ENCODE measurements at regions not wholly inside any gene's neighbourhood (a gene's known extent, or its start where the extent isn't known, plus 50 kb on each side); places are given as distances from the start of the nearest gene placed in this dataset.

DNA sequence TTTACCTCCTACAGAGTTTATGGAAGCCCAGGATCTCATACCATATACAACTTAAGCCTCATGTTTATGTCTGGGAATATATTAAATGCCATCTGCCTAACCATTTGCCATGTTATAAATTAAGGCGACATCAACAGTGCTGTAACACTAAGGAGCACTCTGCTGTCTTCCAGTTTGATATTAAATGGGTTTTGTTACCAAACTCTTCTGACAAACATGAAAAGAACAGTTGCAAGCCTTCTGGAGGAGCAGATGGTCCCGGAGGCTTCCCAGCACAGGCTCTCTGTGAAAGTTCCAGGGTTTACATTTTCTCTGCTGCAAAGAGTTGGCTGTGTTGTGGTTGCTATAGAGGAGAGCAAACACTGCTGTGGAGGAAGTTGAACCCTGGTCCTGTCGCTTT is 545.3 kb upstream of the SALL1 start:
- TF ChIP-seq EP300 (IDR thresholded peaks at IDR 0.05; ENCODE audit: borderline replicate concordance) (no peak), YY1 (IDR thresholded peaks at IDR 0.05; ENCODE audit: low read depth) (no peak), FOXM1 (IDR thresholded peaks at IDR 0.05; ENCODE audit: borderline replicate concordance, low read depth) (no peak), RAD21 (IDR thresholded peaks at IDR 0.05; ENCODE audit: low read depth) (no peak), TCF12 (IDR thresholded peaks at IDR 0.05; ENCODE audit: low read depth) (no peak), TEAD4 (IDR thresholded peaks at IDR 0.05) (no peak), CREB1 (IDR thresholded peaks at IDR 0.05; ENCODE audit: low read depth) (no peak), NFIC (IDR thresholded peaks at IDR 0.05) (no peak)
- TF ChIP-seq, protein P1, sequence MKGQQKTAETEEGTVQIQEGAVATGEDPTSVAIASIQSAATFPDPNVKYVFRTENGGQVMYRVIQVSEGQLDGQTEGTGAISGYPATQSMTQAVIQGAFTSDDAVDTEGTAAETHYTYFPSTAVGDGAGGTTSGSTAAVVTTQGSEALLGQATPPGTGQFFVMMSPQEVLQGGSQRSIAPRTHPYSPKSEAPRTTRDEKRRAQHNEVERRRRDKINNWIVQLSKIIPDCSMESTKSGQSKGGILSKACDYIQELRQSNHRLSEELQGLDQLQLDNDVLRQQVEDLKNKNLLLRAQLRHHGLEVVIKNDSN (IDR thresholded peaks at IDR 0.05): no peak
- TF ChIP-seq, protein P2, sequence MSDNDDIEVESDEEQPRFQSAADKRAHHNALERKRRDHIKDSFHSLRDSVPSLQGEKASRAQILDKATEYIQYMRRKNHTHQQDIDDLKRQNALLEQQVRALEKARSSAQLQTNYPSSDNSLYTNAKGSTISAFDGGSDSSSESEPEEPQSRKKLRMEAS (IDR thresholded peaks at IDR 0.05): no peak
